HG03558 (cell line): ENCODE measurements at regions not wholly inside any gene's neighbourhood (a gene's known extent, or its start where the extent isn't known, plus 50 kb on each side); places are given as distances from the start of the nearest gene placed in this dataset.

Experiments used
- ATAC-seq: cut with Tn5 transposase; IDR thresholded peaks from one replicate; pipeline ENCODE4 v1.9.1; 2021; ENCODE audit warnings: moderate number of reproducible peaks; ENCODE audit not compliant: unreplicated experiment; ENCODE audit errors: extremely low read depth

GRCh38 chr3:44042772-44043171 lies 198.9 kb upstream of the TOPAZ1 start:
- no peak for ATAC-seq

GRCh38 chr3:44045476-44046275 lies 196.0 kb upstream of the TOPAZ1 start:
- ATAC-seq = peak; percentile 90

GRCh38 chr3:44047796-44048195 lies 193.9 kb upstream of the TOPAZ1 start:
- no peak for ATAC-seq

- ATAC-seq = no peak
Measured at GRCh38 chr3:44048196-44048924, 193.3 kb upstream of the TOPAZ1 start.

- no peak for ATAC-seq
Measured at GRCh38 chr3:44048949-44049348, 192.7 kb upstream of the TOPAZ1 start.

- no peak for ATAC-seq
Measured at GRCh38 chr3:44050101-44050500, 191.6 kb upstream of the TOPAZ1 start.

GRCh38 chr3:44050867-44051266 lies 190.8 kb upstream of the TOPAZ1 start:
- ATAC-seq = no peak

GRCh38 chr3:44055951-44056350 lies 185.7 kb upstream of the TOPAZ1 start:
- no peak for ATAC-seq

GRCh38 chr3:44056446-44057240 lies 185.0 kb upstream of the TOPAZ1 start:
- no peak for ATAC-seq

DNA sequence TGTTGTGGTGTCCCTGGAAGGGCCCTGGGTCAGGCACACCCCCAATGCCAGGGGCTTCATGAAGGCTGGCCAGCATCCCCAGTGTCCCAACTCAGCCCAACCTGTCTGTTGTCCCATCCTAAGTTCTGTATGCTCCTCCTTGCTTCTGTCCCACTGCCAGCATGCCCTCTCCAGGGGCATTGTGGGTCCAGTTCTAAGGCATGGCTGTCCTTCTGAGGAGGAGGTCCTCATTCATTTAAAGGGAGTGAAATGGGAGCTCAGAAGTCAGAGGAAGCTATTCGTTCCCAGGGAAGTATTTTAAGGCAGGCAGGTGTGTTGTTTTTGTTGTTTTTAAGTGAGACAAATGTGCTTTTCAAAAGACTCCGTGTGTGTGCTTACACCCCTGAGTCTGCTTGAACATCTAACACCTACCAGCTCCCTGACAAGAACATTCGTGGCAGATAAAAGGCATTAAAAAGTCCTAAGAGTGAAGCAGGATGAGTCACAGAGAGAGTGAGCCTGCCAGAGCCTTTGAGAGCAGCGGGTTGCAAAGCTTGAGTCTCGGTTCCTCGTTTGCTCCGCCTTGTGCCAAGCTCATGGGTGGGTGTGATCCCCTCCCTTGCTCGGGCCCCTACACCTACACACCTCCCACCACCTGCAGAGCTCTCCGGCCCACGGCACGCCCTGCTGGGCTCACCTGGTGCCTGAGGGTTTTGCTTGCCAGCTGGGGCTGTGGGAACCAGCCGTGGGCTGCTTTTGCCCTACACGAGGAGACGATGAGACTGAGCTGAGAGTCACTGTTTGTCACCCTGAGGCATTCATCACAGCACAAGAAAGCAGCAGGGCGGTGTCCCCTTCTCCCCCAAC lies 183.4 kb upstream of the TOPAZ1 start:
- peak; percentile 81 for ATAC-seq

GRCh38 chr3:44058868-44059203 lies 182.8 kb upstream of the TOPAZ1 start:
- no peak for ATAC-seq

DNA sequence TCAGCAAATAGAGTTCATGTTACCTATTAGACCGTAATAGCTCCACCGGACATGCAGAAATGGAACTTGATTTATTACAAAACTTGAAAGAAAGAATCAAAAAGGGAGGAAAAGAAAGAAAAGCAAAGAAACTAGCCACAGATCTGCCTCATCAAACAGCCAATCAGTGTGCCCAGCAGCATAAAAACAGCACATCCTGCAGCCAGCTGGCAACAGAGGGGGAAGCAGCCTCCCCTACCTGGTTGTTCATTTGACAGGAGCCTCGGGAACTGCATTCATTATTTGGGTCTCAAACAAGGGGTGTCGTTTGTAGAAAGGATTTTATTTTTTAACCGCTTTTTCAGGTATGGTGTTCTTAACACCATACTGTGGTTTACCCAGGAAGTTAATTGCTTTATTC lies 181.5 kb upstream of the TOPAZ1 start:
- no peak for ATAC-seq

- no peak for ATAC-seq
Measured at GRCh38 chr3:44061268-44061667, 180.4 kb upstream of the TOPAZ1 start.

DNA sequence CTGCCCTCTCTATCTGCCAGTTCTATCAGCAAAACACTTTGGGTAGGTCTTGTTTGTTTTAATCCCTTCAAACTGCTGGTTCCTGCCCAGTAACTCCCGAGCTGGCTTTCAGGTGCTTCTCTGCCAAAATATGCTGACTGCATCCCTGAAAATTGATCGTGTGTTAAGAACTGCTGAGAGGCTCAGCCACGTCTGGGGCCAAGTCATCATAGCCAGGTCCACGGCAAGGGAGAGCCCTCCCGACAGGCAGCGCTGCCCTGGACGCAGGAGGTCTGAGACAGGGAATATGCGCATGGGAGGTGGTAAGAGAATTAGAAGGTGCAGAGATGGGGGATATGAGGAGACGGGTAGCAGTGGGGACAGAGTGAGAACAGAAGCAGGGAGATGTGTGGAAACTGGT lies 179.7 kb upstream of the TOPAZ1 start:
- ATAC-seq = no peak

- no peak for ATAC-seq
Measured at GRCh38 chr3:44065311-44066094, 176.2 kb upstream of the TOPAZ1 start.

DNA sequence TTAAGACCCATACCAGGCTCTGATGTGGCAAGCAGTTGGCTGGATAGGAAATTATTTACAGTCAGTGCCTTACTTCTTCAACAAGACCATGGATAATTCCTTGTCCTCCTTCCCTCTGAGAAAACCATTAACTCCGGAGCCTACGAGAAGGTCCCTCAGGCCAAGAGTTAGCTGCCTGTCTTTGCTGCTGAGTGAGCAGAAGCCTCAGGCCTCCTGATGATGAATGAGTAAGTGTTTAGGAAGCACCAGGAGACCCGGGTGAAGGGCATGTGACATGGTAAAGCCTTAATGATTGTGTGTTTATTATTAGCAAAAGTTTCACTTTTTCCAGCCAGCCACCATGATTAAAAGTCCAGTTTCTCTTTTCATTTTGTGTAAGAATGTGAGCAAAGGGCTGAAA lies 174.9 kb upstream of the TOPAZ1 start:
- no peak for ATAC-seq

- ATAC-seq = no peak
Measured at GRCh38 chr3:44067431-44067830, 174.3 kb upstream of the TOPAZ1 start.

DNA sequence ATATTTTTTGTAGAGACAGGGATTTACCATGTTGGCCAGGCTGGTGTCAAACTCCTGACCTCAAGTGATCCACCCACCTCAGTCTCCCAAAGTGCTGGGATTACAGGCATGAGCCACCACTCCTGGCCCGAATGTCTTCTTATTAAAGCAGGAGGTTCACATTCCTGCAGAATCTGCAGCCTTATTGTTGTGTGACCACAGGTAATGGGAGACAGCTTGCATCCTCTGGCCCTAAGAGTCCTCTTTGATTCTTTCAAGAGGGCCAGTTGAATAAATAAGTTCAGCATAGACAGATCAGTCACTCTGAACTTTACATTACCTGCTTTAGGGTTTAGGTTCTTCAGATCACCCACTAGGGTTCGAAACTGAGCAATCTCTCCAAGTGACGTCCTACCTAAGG lies 172.9 kb upstream of the TOPAZ1 start:
- no peak for ATAC-seq

DNA sequence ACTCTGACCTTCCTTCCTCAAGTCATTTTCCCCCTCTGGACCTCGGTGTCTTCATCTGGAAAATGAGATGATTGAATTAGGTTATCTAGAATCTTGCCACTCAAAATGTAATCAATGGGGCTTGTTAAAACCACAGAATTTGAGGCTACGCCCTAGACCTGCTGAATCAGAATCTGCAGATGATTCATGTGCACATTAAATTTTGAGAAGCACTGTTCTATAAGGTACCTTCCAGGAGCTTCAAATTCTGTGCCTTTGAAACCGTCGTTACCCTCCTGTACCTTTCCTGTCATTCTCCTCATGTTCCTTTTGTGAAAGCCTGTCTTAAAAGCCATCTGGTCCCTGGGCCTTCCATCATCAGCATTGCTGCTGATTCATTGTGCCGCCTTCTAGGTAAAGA lies 172.4 kb upstream of the TOPAZ1 start:
- ATAC-seq = no peak
